Transverse colon (tissue), 4 donors: ENCODE measurements at regions not wholly inside any gene's neighbourhood (a gene's known extent, or its start where the extent isn't known, plus 50 kb on each side); places are given as distances from the start of the nearest gene placed in this dataset.

Experiments used
- DNase-seq: peaks from one replicate; pipeline ENCODE4 v3.0.0-alpha.2; 2019
- H3K27ac ChIP-seq, 4 donors: fragments of 200-600 bp; sonication (generic); 2 replicates each; pipeline ENCODE4 v1.5.1; 2016 to 2018; ENCODE audit warnings: inconsistent platforms in 4 of 4
- H3K27me3 ChIP-seq: fragments of 200-600 bp; sonication (generic); 2 replicates; pipeline ENCODE4 v1.5.1; 2017; ENCODE audit warnings: inconsistent platforms
- H3K36me3 ChIP-seq, 4 donors: fragments of 200-600 bp; sonication (generic); 2 replicates each; pipeline ENCODE4 v1.5.1; 2017 to 2019; ENCODE audit warnings: inconsistent platforms in 4 of 4
- H3K4me1 ChIP-seq, 4 donors: fragments of 200-600 bp; sonication (generic); 2 replicates each; pipeline ENCODE4 v1.5.1; 2017 to 2020; ENCODE audit warnings: inconsistent platforms in 4 of 4
- H3K4me3 ChIP-seq, 4 donors: fragments of 200-600 bp; sonication (generic); 1 replicate in 1 of 4; 2 replicates in 3 of 4; pipeline versions ENCODE4 v1.5.1 to v1.6.1; 2017 to 2019; ENCODE audit warnings: inconsistent platforms in 4 of 4
- H3K9me3 ChIP-seq, 2 donors: fragments of 200-600 bp; sonication (generic); 2 replicates each; pipeline ENCODE4 v1.5.1; 2017 to 2019; ENCODE audit warnings: inconsistent platforms in 2 of 2
- CTCF ChIP-seq, 5 experiments: fragments of 200-600 bp in 3 of 5; fragments of 450-650 bp in 2 of 5; sonication (generic) in 3 of 5; IDR thresholded peaks; 1 replicate in 2 of 5; 2 replicates in 3 of 5; pipeline ENCODE4 v1.5.1; 2016 to 2017; ENCODE audit warnings: antibody characterized with exemption in 5 of 5, inconsistent platforms in 3 of 5, mild to moderate bottlenecking in 2 of 5, moderate library complexity in 1 of 5
- EP300 ChIP-seq: sonication (generic); formaldehyde crosslinking; IDR thresholded peaks from one replicate; pipeline ENCODE4 v1.6.1; 2017; ENCODE audit warnings: antibody characterized with exemption, low read depth
- POLR2A ChIP-seq: fragments of 450-650 bp; IDR thresholded peaks from one replicate; pipeline ENCODE4 v1.6.1; 2016; ENCODE audit warnings: antibody characterized with exemption, mild to moderate bottlenecking, moderate library complexity
- POLR2AphosphoS5 ChIP-seq, 3 donors: sonication (generic); formaldehyde crosslinking; IDR thresholded peaks; one replicate each; pipeline ENCODE4 v1.6.1; 2016; ENCODE audit warnings: antibody characterized with exemption in 3 of 3
- WGBS, 2 donors: methylation state at CpG; one replicate each; pipeline ENCODE4 v1.1.5; 2018; ENCODE audit warnings: low coverage in 1 of 2; 5-methylcytosine and 5-hydroxymethylcytosine counted together
- in situ Hi-C, 4 donors: fragments of 200-750 bp; cut with MboI; loops; one replicate each; pipeline versions ENCODE4 v1.15.0 to v1.15.1; 2017; ENCODE audit warnings: low sequenced_read_pairs in 3 of 4, low pct_ligation_motif_present in 1 of 4, low pct_unique_long_range_greater_than_20kb in 1 of 4
- intact Hi-C: fragments of 100-400 bp; cut with DNase I; formaldehyde crosslinking; loops from one replicate; pipeline ENCODE4 v1.15.1; 2023; ENCODE audit warnings: low total_unique reads

GRCh38 chr3:177371146-177371545 lies 173.9 kb upstream of the TBL1XR1 start:
- Histone ChIP-seq H3K27me3 (no peaks in the 10 kb centered on the region), H3K4me1 (no peaks in the 10 kb centered on the region), H3K4me3 (no peak overlapping the region), H3K36me3 (no peaks in the 10 kb centered on the region), H3K27ac (no peak overlapping the region), H3K9me3 (no peaks in the 10 kb centered on the region)
- intact Hi-C loops (loop anchor here (10.0 kb wide), 1 partner anchor 64 kb away; no protein-coding TSS in a partner anchor), in situ Hi-C loops (loop anchor here in 1 of 4 donors (25.0 kb wide), 2 partner anchors 184 to 309 kb away; partner anchors contain the start of gene TBL1XR1)
- DNase-seq, result no peak
- no peak for TF ChIP-seq POLR2A
- TF ChIP-seq EP300, result no peak
- no peak for TF ChIP-seq CTCF (IDR thresholded peaks at IDR 0.05)
- TF ChIP-seq POLR2AphosphoS5 (IDR thresholded peaks at IDR 0.05), result no peak

GRCh38 chr3:177371888-177372287 lies 174.6 kb upstream of the TBL1XR1 start:
- no peak for DNase-seq
- H3K36me3 ChIP-seq, result no peaks in the 10 kb centered on the region
- no peak overlapping the region for H3K27ac ChIP-seq
- intact Hi-C loops (loop anchor here (10.0 kb wide), 1 partner anchor 63 kb away; no protein-coding TSS in a partner anchor), in situ Hi-C loops (loop anchor here in 1 of 4 donors (25.0 kb wide), 2 partner anchors 185 to 310 kb away; partner anchors contain the start of gene TBL1XR1)
- no peaks in the 10 kb centered on the region for H3K27me3 ChIP-seq
- H3K4me3 ChIP-seq, result no peak overlapping the region
- 64 to 68% methylated on average over 2 of the region's 2 CpGs for WGBS, 2 donors
- no peaks in the 10 kb centered on the region for H3K9me3 ChIP-seq
- H3K4me1 ChIP-seq, result no peaks in the 10 kb centered on the region
- TF ChIP-seq POLR2AphosphoS5 (IDR thresholded peaks at IDR 0.05) (no peak), EP300 (no peak), POLR2A (no peak), CTCF (IDR thresholded peaks at IDR 0.05) (no peak)

GRCh38 chr3:177374323-177374722 lies 177.0 kb upstream of the TBL1XR1 start:
- intact Hi-C loops (loop anchor here (10.0 kb wide), 1 partner anchor 60 kb away; no protein-coding TSS in a partner anchor), in situ Hi-C loops (loop anchor here in 1 of 4 donors (25.0 kb wide), 2 partner anchors 187 to 312 kb away; partner anchors contain the start of gene TBL1XR1)
- H3K4me1 ChIP-seq, result peaks cover 0 to 4% (median 0%) of the 10 kb centered on the region in 4 donors
- WGBS, 2 donors, result 84% methylated on average over 3 of the region's 3 CpGs
- DNase-seq, result no peak
- no peak overlapping the region for H3K27ac ChIP-seq
- TF ChIP-seq POLR2A, result no peak
- TF ChIP-seq CTCF (IDR thresholded peaks at IDR 0.05), result no peak
- TF ChIP-seq EP300, result no peak
- TF ChIP-seq POLR2AphosphoS5 (IDR thresholded peaks at IDR 0.05), result no peak
- no peaks in the 10 kb centered on the region for H3K27me3 ChIP-seq
- H3K4me3 ChIP-seq, result no peak overlapping the region
- no peaks in the 10 kb centered on the region for H3K9me3 ChIP-seq
- H3K36me3 ChIP-seq, result no peaks in the 10 kb centered on the region

- WGBS, 2 donors, result 90 to 96% methylated on average over 3 of the region's 3 CpGs
- no peak overlapping the region for H3K27ac ChIP-seq
- no peaks in the 10 kb centered on the region for H3K27me3 ChIP-seq
- DNase-seq, result no peak
- TF ChIP-seq EP300, result no peak
- TF ChIP-seq CTCF (IDR thresholded peaks at IDR 0.05), result no peak
- intact Hi-C loops, result loop anchor here (10.0 kb wide), 1 partner anchor 59 kb away; no protein-coding TSS in a partner anchor
- H3K9me3 ChIP-seq, result no peaks in the 10 kb centered on the region
- in situ Hi-C loops, result no loop called here
- H3K4me3 ChIP-seq, result no peak overlapping the region
- no peaks in the 10 kb centered on the region for H3K36me3 ChIP-seq
- peaks cover 0 to 4% (median 0%) of the 10 kb centered on the region in 4 donors for H3K4me1 ChIP-seq
Observed at GRCh38 chr3:177375316-177375715, 178.0 kb upstream of the TBL1XR1 start.
